ENCODE measurements at regions not wholly inside any gene's neighbourhood (a gene's known extent, or its start where the extent isn't known, plus 50 kb on each side); places are given as distances from the start of the nearest gene placed in this dataset.

DNA sequence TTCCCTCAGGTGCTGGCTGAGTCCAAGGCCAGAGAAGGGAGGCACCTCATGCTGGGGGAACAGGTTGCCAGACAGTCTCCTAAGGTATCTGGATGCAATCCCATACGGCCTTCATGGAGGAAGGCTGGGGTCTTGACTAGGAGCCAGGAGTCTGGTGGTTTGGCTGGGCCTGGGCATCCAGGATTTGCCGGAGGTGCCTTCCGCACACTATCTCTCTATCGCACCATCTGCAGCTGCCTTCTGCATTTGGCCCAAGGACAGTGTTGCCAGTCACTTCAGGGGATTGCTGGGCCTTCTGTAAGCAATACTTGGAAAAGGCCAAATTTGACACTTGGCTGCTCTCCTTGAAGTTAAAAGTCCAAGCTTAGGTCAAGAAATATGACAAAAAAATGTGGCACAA is 327.2 kb downstream of the EN1 start:
- TF ChIP-seq, protein P1, sequence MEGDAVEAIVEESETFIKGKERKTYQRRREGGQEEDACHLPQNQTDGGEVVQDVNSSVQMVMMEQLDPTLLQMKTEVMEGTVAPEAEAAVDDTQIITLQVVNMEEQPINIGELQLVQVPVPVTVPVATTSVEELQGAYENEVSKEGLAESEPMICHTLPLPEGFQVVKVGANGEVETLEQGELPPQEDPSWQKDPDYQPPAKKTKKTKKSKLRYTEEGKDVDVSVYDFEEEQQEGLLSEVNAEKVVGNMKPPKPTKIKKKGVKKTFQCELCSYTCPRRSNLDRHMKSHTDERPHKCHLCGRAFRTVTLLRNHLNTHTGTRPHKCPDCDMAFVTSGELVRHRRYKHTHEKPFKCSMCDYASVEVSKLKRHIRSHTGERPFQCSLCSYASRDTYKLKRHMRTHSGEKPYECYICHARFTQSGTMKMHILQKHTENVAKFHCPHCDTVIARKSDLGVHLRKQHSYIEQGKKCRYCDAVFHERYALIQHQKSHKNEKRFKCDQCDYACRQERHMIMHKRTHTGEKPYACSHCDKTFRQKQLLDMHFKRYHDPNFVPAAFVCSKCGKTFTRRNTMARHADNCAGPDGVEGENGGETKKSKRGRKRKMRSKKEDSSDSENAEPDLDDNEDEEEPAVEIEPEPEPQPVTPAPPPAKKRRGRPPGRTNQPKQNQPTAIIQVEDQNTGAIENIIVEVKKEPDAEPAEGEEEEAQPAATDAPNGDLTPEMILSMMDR (IDR thresholded peaks at IDR 0.05), result no peak
- no peak for TF ChIP-seq POLR2A (IDR thresholded peaks at IDR 0.05)

Data from thyroid gland (tissue), 4 donors.